H1 (cell line): ENCODE measurements at regions not wholly inside any gene's neighbourhood (a gene's known extent, or its start where the extent isn't known, plus 50 kb on each side); places are given as distances from the start of the nearest gene placed in this dataset.

ENCODE experiments used
- CTCF ChIA-PET: fragments of 300-600 bp; sonication (Branson Sonifier 250); formaldehyde crosslinking; loops from one replicate; lab custom pipeline; 2021; ENCODE audit not compliant: partially characterized antibody; lab: Charles Lee
- POLR2A ChIA-PET: fragments of 300-600 bp; sonication (Branson Sonifier 250); formaldehyde crosslinking; loops from one replicate; lab custom pipeline; 2021; ENCODE audit warnings: inconsistent platforms; ENCODE audit not compliant: partially characterized antibody; lab: Charles Lee
- DNase-seq, 2 experiments: peaks; one replicate each; pipeline versions ENCODE4 v3.0.0 to v3.0.0-alpha.2; 2010 to 2022; ENCODE audit warnings: low spot score in 2 of 2, low read depth in 1 of 2, mixed read lengths in 1 of 2
- FAIRE-seq: peaks from 2 replicates; lab custom pipeline; 2011; peaks lifted over from hg19 to GRCh38; lab: Jason Lieb, UNC
- H2AFZ ChIP-seq: 2 replicates; pipeline ENCODE4 v1.8.1; 2012; ENCODE audit warnings: low read length, inconsistent platforms
- H2AK5ac ChIP-seq: 2 replicates; pipeline ENCODE4 v1.6.1; 2013; ENCODE audit warnings: low read depth, low read length
- H2BK120ac ChIP-seq: replicated peaks from 2 replicates; pipeline ENCODE3; 2013; ENCODE audit warnings: low read depth, low read length, inconsistent platforms
- H2BK12ac ChIP-seq: 2 replicates; pipeline ENCODE4 v1.6.1; 2013; ENCODE audit warnings: low read depth, low read length
- H2BK15ac ChIP-seq: 2 replicates; pipeline ENCODE4 v1.6.1; 2013; ENCODE audit warnings: low read length
- H2BK20ac ChIP-seq: 2 replicates; pipeline ENCODE4 v1.6.1; 2013; ENCODE audit warnings: low read length
- H2BK5ac ChIP-seq: 2 replicates; pipeline ENCODE4 v1.6.1; 2013; ENCODE audit warnings: low read depth, low read length
- H3K14ac ChIP-seq: 2 replicates; pipeline ENCODE4 v1.6.1; 2013; ENCODE audit warnings: inconsistent platforms; ENCODE audit not compliant: insufficient read length
- H3K18ac ChIP-seq: 2 replicates; pipeline ENCODE4 v1.6.1; 2013; ENCODE audit warnings: low read length; ENCODE audit errors: extremely low read depth
- H3K23ac ChIP-seq: 2 replicates; pipeline ENCODE4 v1.6.1; 2013; ENCODE audit warnings: inconsistent platforms; ENCODE audit not compliant: insufficient read length
- H3K23me2 ChIP-seq: 2 replicates; pipeline ENCODE4 v1.6.1; 2013; ENCODE audit warnings: low read depth, low read length
- H3K27ac ChIP-seq: 2 replicates; pipeline ENCODE4 v1.6.1; 2011; ENCODE audit warnings: low read depth, low read length, inconsistent platforms
- H3K27me3 ChIP-seq, 4 experiments: replicated peaks in 1 of 4; 1 replicate in 1 of 4; 2 replicates in 3 of 4; pipeline versions ENCODE4 v1.6.1 to v1.8.1; 2011 to 2013; ENCODE audit warnings: low read length in 3 of 4, mild to moderate bottlenecking in 3 of 4, inconsistent platforms in 2 of 4, mixed read lengths in 2 of 4, moderate library complexity in 1 of 4; ENCODE audit not compliant: control insufficient read depth in 3 of 4, insufficient read depth in 3 of 4; ENCODE audit errors: extremely low read depth in 1 of 4
- H3K36me3 ChIP-seq, 4 experiments: 2 replicates each; pipeline versions ENCODE4 v1.6.1 to v1.8.1; 2011 to 2013; ENCODE audit warnings: mild to moderate bottlenecking in 4 of 4, low read length in 3 of 4, moderate library complexity in 2 of 4, control low read depth in 1 of 4, inconsistent platforms in 1 of 4; ENCODE audit not compliant: insufficient read depth in 4 of 4, control insufficient read depth in 2 of 4
- H3K4ac ChIP-seq: replicated peaks from 2 replicates; pipeline ENCODE3; 2013; ENCODE audit warnings: low read length, low read depth, mixed read lengths, inconsistent platforms; ENCODE audit not compliant: insufficient read length
- H3K4me1 ChIP-seq, 4 experiments: replicated peaks in 1 of 4; 1 replicate in 1 of 4; 2 replicates in 3 of 4; pipeline versions ENCODE4 v1.6.1 to v1.8.1; 2011 to 2013; ENCODE audit warnings: low read length in 3 of 4, inconsistent platforms in 2 of 4, mixed read lengths in 1 of 4; ENCODE audit not compliant: insufficient read depth in 4 of 4, control insufficient read depth in 3 of 4
- H3K4me2 ChIP-seq, 2 experiments: 2 replicates each; pipeline versions ENCODE4 v1.6.1 to v1.8.1; 2011 to 2013; ENCODE audit warnings: low read depth in 2 of 2, low read length in 2 of 2, control low read depth in 1 of 2, inconsistent platforms in 1 of 2, mild to moderate bottlenecking in 1 of 2; ENCODE audit not compliant: insufficient read depth in 1 of 2
- H3K4me3 ChIP-seq, 4 experiments: fragments of 200-600, 300-600 bp in 1 of 4; sonication (generic), shearing (Covaris generic), sonication (Bioruptor Twin) in 1 of 4; 2 replicates each; pipeline versions ENCODE4 v1.5.1 to v1.8.1; 2011 to 2016; ENCODE audit warnings: low read length in 4 of 4, low read depth in 3 of 4, control low read depth in 2 of 4, inconsistent platforms in 2 of 4, mild to moderate bottlenecking in 2 of 4, mixed read lengths in 1 of 4, moderate library complexity in 1 of 4; ENCODE audit not compliant: insufficient read depth in 2 of 4; ENCODE audit errors: extremely low read depth in 1 of 4
- H3K56ac ChIP-seq: replicated peaks from 2 replicates; pipeline ENCODE3; 2013; ENCODE audit warnings: low read depth, mild to moderate bottlenecking, mixed read lengths, low read length, inconsistent platforms; ENCODE audit not compliant: insufficient read length
- H3K79me1 ChIP-seq: 2 replicates; pipeline ENCODE4 v1.6.1; 2013; ENCODE audit warnings: low read depth, low read length, control low read depth
- H3K79me2 ChIP-seq, 2 experiments: 2 replicates each; pipeline versions ENCODE4 v1.6.1 to v1.8.1; 2012 to 2013; ENCODE audit warnings: low read length in 2 of 2, mild to moderate bottlenecking in 2 of 2, inconsistent platforms in 1 of 2; ENCODE audit not compliant: insufficient read depth in 2 of 2, control insufficient read depth in 1 of 2
- H3K9ac ChIP-seq, 4 experiments: replicated peaks in 1 of 4; 1 replicate in 1 of 4; 2 replicates in 3 of 4; pipeline versions ENCODE4 v1.6.1 to v1.8.1; 2011 to 2013; ENCODE audit warnings: low read depth in 3 of 4, low read length in 3 of 4, control low read depth in 2 of 4, mild to moderate bottlenecking in 2 of 4, moderate library complexity in 2 of 4, inconsistent platforms in 1 of 4; ENCODE audit errors: extremely low read depth in 1 of 4
- H3K9me3 ChIP-seq, 2 experiments: 2 replicates each; pipeline versions ENCODE4 v1.6.1 to v1.8.1; 2012 to 2013; ENCODE audit warnings: mild to moderate bottlenecking in 2 of 2, moderate library complexity in 2 of 2, control low read depth in 1 of 2, inconsistent platforms in 1 of 2, low read depth in 1 of 2, low read length in 1 of 2, mixed read lengths in 1 of 2; ENCODE audit not compliant: insufficient read depth in 2 of 2
- H4K20me1 ChIP-seq, 2 experiments: replicated peaks in 1 of 2; 2 replicates each; pipeline versions ENCODE3 to v1.8.1; 2011 to 2013; ENCODE audit warnings: inconsistent platforms in 2 of 2, low read length in 2 of 2, mild to moderate bottlenecking in 1 of 2; ENCODE audit not compliant: insufficient read depth in 2 of 2, control insufficient read depth in 1 of 2
- H4K5ac ChIP-seq: 2 replicates; pipeline ENCODE4 v1.6.1; 2013; ENCODE audit warnings: low read length, low read depth, mixed read lengths, inconsistent platforms; ENCODE audit not compliant: insufficient read length
- H4K8ac ChIP-seq: 2 replicates; pipeline ENCODE4 v1.8.0; 2013; ENCODE audit warnings: mild to moderate bottlenecking, moderate library complexity, low read length, inconsistent platforms; ENCODE audit not compliant: insufficient read depth; ENCODE audit errors: extremely low read depth
- H4K91ac ChIP-seq: replicated peaks from 2 replicates; pipeline ENCODE3; 2013; ENCODE audit warnings: low read length, mixed read lengths, inconsistent platforms; ENCODE audit not compliant: insufficient read length
- CBX8 ChIP-seq: fragments of 300-800, 300-1000 bp; sonication (generic); IDR thresholded peaks from 2 replicates; pipeline ENCODE4 v1.7.1; 2016; ENCODE audit warnings: low read depth, low read length, borderline replicate concordance
- CREB1 ChIP-seq: IDR thresholded peaks from 2 replicates; pipeline ENCODE4 v1.6.1; 2012; ENCODE audit warnings: inconsistent platforms
- EGR1 ChIP-seq: IDR thresholded peaks from 2 replicates; pipeline ENCODE4 v1.6.1; 2011; ENCODE audit warnings: low read depth, low read length, borderline replicate concordance
- JUND ChIP-seq: IDR thresholded peaks from 2 replicates; pipeline ENCODE4 v1.6.1; 2011; ENCODE audit warnings: mild to moderate bottlenecking, improper control_type of control experiment, low read length
- NRF1 ChIP-seq: IDR thresholded peaks from 2 replicates; pipeline ENCODE4 v1.6.1; 2011; ENCODE audit warnings: mild to moderate bottlenecking, low read depth, low read length, improper control_type of control experiment
- POLR2A ChIP-seq, 2 experiments: IDR thresholded peaks; 1 replicate in 1 of 2; 2 replicates in 1 of 2; pipeline ENCODE4 v1.6.1; 2011; ENCODE audit warnings: low read depth in 2 of 2, low read length in 2 of 2, mild to moderate bottlenecking in 2 of 2; ENCODE audit errors: control extremely low read depth in 1 of 2
- RNF2 ChIP-seq: fragments of 200-900, 300-1000 bp; sonication (generic); IDR thresholded peaks from 2 replicates; pipeline ENCODE4 v1.7.1; 2016; ENCODE audit warnings: borderline replicate concordance, low read depth, mild to moderate bottlenecking, antibody characterized with exemption, low read length; ENCODE audit not compliant: poor library complexity, severe bottlenecking; ENCODE audit errors: missing control alignments
- SIRT6 ChIP-seq: IDR thresholded peaks from one replicate; pipeline ENCODE4 v1.7.1; 2012; ENCODE audit warnings: low read length, inconsistent platforms
- SIX5 ChIP-seq: IDR thresholded peaks from 2 replicates; pipeline ENCODE4 v1.6.1; 2011; ENCODE audit warnings: mild to moderate bottlenecking, low read depth, low read length
- TAF1 ChIP-seq: IDR thresholded peaks from 2 replicates; pipeline ENCODE4 v1.6.1; 2011; ENCODE audit warnings: mild to moderate bottlenecking, low read depth, low read length
- TEAD4 ChIP-seq: IDR thresholded peaks from 2 replicates; pipeline ENCODE4 v1.6.1; 2012; ENCODE audit warnings: low read depth, low read length, inconsistent platforms, mixed read lengths
- WGBS, 2 experiments: shearing (Covaris generic) in 1 of 2; methylation state at CpG; one replicate each; pipeline versions ENCODE4 v1.1.6 to v1.1.7; 2013 to 2015; ENCODE audit warnings: low lambda C conversion rate in 2 of 2, mixed read lengths in 2 of 2, inconsistent platforms in 1 of 2, low coverage in 1 of 2, missing lambda C conversion rate in 1 of 2; ENCODE audit not compliant: insufficient replicate concordance in 2 of 2, insufficient coverage in 1 of 2, insufficient read length in 1 of 2; ENCODE audit errors: extremely low coverage in 1 of 2, missing lambda C conversion rate in 1 of 2; 5-methylcytosine and 5-hydroxymethylcytosine counted together
- TF ChIP-seq, protein P1 (sequence below): IDR thresholded peaks from 2 replicates; pipeline ENCODE4 v1.6.1; 2012; ENCODE audit warnings: inconsistent platforms
- TF ChIP-seq, protein P2 (sequence below): IDR thresholded peaks from 2 replicates; pipeline ENCODE4 v1.6.1; 2011; ENCODE audit warnings: low read length, improper control_type of control experiment
- TF ChIP-seq, protein P3 (sequence below): IDR thresholded peaks from 2 replicates; pipeline ENCODE4 v1.6.1; 2011; ENCODE audit warnings: low read depth, mild to moderate bottlenecking, low read length; ENCODE audit not compliant: insufficient read depth

DNA sequence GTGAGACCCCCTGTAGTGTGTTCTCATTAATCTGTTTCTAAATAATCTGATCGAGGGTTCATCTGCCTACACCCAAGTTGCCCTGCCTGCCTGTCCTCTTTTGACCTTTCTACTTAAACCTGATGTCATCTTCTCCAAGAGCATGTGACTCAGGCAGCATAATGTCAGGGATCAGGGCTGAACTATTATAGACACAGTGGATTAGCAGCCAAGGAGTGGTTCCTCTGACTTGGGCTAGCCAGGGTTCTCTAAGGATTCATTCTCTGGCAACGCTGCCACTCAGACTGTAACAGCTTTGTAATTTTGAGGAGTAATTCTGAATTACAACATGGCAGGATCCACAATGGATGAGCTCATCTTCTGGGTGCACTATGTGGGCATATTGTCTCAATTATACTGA lies 124.0 kb downstream of the MDH1 start:
- Histone ChIP-seq H3K9me3 (peaks cover 12 to 13% of the 10 kb centered on the region in 2 experiments), H3K79me1 (no peaks in the 10 kb centered on the region), H3K9ac (no peak overlapping the region), H2BK120ac (no peak overlapping the region), H3K4me2 (no peak overlapping the region), H2BK12ac (no peak overlapping the region), H3K4me3 (no peak overlapping the region), H3K23ac (no peak overlapping the region), H4K91ac (no peak overlapping the region), H3K14ac (no peak overlapping the region), H2BK5ac (no peak overlapping the region), H3K4ac (no peak overlapping the region), H3K23me2 (no peaks in the 10 kb centered on the region), H3K4me1 (no peaks in the 10 kb centered on the region), H3K36me3 (0 out of 8 replicates have a peak, but pooled peaks cover 0 to 3% (median 0%) of the 10 kb centered on the region in 4 experiments), H4K5ac (no peak overlapping the region), H2BK15ac (no peak overlapping the region), H2AK5ac (no peak overlapping the region), H4K8ac (no peak overlapping the region), H2AFZ (no peak overlapping the region), H3K79me2 (no peaks in the 10 kb centered on the region), H3K18ac (no peak overlapping the region), H2BK20ac (no peak overlapping the region), H3K27me3 (no peaks in the 10 kb centered on the region), H3K56ac (no peak overlapping the region), H3K27ac (no peak overlapping the region), H4K20me1 (no peaks in the 10 kb centered on the region)
- DNase-seq (no peak), FAIRE-seq (no peak)
- 100% methylated on average over 2 of the region's 2 CpGs; no CpG with 5 or more reads in 1 of the 2 experiments for WGBS, 2 experiments
- ChIA-PET POLR2A (no interaction called here), CTCF (interaction anchor here (1.1 to 5.6 kb wide), 3 partner anchors 14 to 84 kb away, joined by 3 to 29 read pairs (median 6); no protein-coding TSS in a partner anchor)
- no peak for TF ChIP-seq JUND
- TF ChIP-seq NRF1, result no peak
- TF ChIP-seq TAF1, result no peak
- TF ChIP-seq, protein P1, sequence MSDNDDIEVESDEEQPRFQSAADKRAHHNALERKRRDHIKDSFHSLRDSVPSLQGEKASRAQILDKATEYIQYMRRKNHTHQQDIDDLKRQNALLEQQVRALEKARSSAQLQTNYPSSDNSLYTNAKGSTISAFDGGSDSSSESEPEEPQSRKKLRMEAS, result no peak
- TF ChIP-seq CBX8, result no peak
- no peak for TF ChIP-seq EGR1
- no peak for TF ChIP-seq POLR2A (IDR thresholded peaks at IDR 0.05; ENCODE audit: control extremely low read depth in 1 of 2, low read depth in 2 of 2, low read length in 2 of 2)
- no peak for TF ChIP-seq CREB1
- TF ChIP-seq SIRT6, result no peak
- TF ChIP-seq RNF2, result no peak
- TF ChIP-seq, protein P2, sequence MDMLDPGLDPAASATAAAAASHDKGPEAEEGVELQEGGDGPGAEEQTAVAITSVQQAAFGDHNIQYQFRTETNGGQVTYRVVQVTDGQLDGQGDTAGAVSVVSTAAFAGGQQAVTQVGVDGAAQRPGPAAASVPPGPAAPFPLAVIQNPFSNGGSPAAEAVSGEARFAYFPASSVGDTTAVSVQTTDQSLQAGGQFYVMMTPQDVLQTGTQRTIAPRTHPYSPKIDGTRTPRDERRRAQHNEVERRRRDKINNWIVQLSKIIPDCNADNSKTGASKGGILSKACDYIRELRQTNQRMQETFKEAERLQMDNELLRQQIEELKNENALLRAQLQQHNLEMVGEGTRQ, result no peak
- TF ChIP-seq TEAD4, result no peak
- TF ChIP-seq, protein P3, sequence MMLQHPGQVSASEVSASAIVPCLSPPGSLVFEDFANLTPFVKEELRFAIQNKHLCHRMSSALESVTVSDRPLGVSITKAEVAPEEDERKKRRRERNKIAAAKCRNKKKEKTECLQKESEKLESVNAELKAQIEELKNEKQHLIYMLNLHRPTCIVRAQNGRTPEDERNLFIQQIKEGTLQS, result no peak
- no peak for TF ChIP-seq SIX5
